ENCODE measurements at regions not wholly inside any gene's neighbourhood (a gene's known extent, or its start where the extent isn't known, plus 50 kb on each side); places are given as distances from the start of the nearest gene placed in this dataset.
"Not testable (repeated sequence)": the region's sequence is repeated elsewhere in the genome, so short reads cannot be mapped to it uniquely, and the experiment has no call there.

- DNase-seq (ENCODE audit: low read depth), result not testable (repeated sequence)
Measured at GRCh38 chr12:82634495-82635258, 52.0 kb upstream of the TMTC2 start.

- no peak for DNase-seq (ENCODE audit: low read depth)
Measured at GRCh38 chr12:82635263-82635662, 51.4 kb upstream of the TMTC2 start.
